B cell (primary cell): ENCODE measurements at regions not wholly inside any gene's neighbourhood (a gene's known extent, or its start where the extent isn't known, plus 50 kb on each side); places are given as distances from the start of the nearest gene placed in this dataset.

Experiments used
- ATAC-seq: fragments of 200-7000 bp; cut with Tn5 transposase; one replicate; pipeline ENCODE4 v1.10.0; 2021; ENCODE audit warnings: low read depth, mild to moderate bottlenecking, moderate number of reproducible peaks, moderate library complexity
- CTCF ChIA-PET: fragments of 350-600 bp; sonication (Branson Sonifier 250); formaldehyde crosslinking; loops from one replicate; lab custom pipeline; 2021; ENCODE audit warnings: antibody characterized with exemption, inconsistent platforms; lab: Charles Lee
- POLR2A ChIA-PET: fragments of 350-600 bp; sonication (Branson Sonifier 250); formaldehyde crosslinking; loops from one replicate; lab custom pipeline; 2021; ENCODE audit warnings: antibody characterized with exemption; lab: Charles Lee
- DNase-seq: peaks from one replicate; pipeline ENCODE4 v3.0.0; 2013
- H2AFZ ChIP-seq: 2 replicates; pipeline ENCODE4 v1.6.1; 2012; ENCODE audit warnings: mild to moderate bottlenecking, low read depth, low read length; ENCODE audit not compliant: insufficient read depth, poor library complexity, severe bottlenecking
- H3K27ac ChIP-seq, 2 donors: 1 replicate in 1 of 2; 2 replicates in 1 of 2; pipeline ENCODE4 v1.5.1; 2012 to 2013; ENCODE audit warnings: low read length in 2 of 2, mild to moderate bottlenecking in 2 of 2, moderate library complexity in 1 of 2
- H3K27me3 ChIP-seq, 4 experiments: fragments of 200-600 bp in 1 of 4; sonication (generic) in 1 of 4; replicated peaks in 1 of 4; 1 replicate in 2 of 4; 2 replicates in 2 of 4; pipeline versions ENCODE4 v1.6.1 to v1.7.0; 2013 to 2016; ENCODE audit warnings: low read length in 3 of 4, mild to moderate bottlenecking in 2 of 4, mixed read lengths in 1 of 4, moderate library complexity in 1 of 4; ENCODE audit not compliant: insufficient read depth in 4 of 4, control insufficient read depth in 3 of 4; ENCODE audit errors: control extremely low read depth in 1 of 4
- H3K36me3 ChIP-seq, 2 experiments: replicated peaks in 1 of 2; 1 replicate in 1 of 2; 2 replicates in 1 of 2; pipeline versions ENCODE4 v1.6.1 to v1.7.1; 2013; ENCODE audit warnings: low read length in 1 of 2; ENCODE audit not compliant: insufficient read depth in 2 of 2, control insufficient read depth in 1 of 2; ENCODE audit errors: control extremely low read depth in 1 of 2, extremely low read depth in 1 of 2
- H3K4me1 ChIP-seq, 2 donors: fragments of 200-600 bp in 1 of 2; sonication (generic) in 1 of 2; 1 replicate in 1 of 2; 2 replicates in 1 of 2; pipeline versions ENCODE4 v1.5.1 to v1.6.1; 2013 to 2017; ENCODE audit warnings: low read length in 2 of 2; ENCODE audit not compliant: control insufficient read depth in 2 of 2, insufficient read depth in 2 of 2
- H3K4me2 ChIP-seq: replicated peaks from 2 replicates; pipeline ENCODE3; 2012; ENCODE audit warnings: mild to moderate bottlenecking, low read depth, low read length; ENCODE audit not compliant: poor library complexity, severe bottlenecking
- H3K4me3 ChIP-seq, 5 experiments: fragments of 200-600 bp in 1 of 5; sonication (generic) in 1 of 5; 1 replicate in 3 of 5; 2 replicates in 2 of 5; pipeline versions ENCODE4 v1.5.1 to v1.7.0; 2011 to 2016; ENCODE audit warnings: low read length in 4 of 5, mild to moderate bottlenecking in 4 of 5, low read depth in 2 of 5, control low read depth in 1 of 5, moderate library complexity in 1 of 5; ENCODE audit not compliant: insufficient read depth in 1 of 5; ENCODE audit errors: control extremely low read depth in 1 of 5, extremely low read depth in 1 of 5
- H3K79me2 ChIP-seq: fragments of 200-600 bp; sonication (generic); one replicate; pipeline ENCODE4 v1.6.0; 2016; ENCODE audit warnings: low read length; ENCODE audit not compliant: control insufficient read depth, insufficient read depth
- H3K9ac ChIP-seq: fragments of 200-600 bp; sonication (generic); 2 replicates; pipeline ENCODE4 v1.6.1; 2017; ENCODE audit warnings: mild to moderate bottlenecking, low read length, moderate library complexity
- H3K9me3 ChIP-seq, 3 donors: one replicate each; pipeline versions ENCODE4 v1.6.1 to v1.7.1; 2013; ENCODE audit warnings: low read length in 2 of 3; ENCODE audit not compliant: control insufficient read depth in 2 of 3, insufficient read depth in 1 of 3; ENCODE audit errors: control extremely low read depth in 1 of 3
- H4K20me1 ChIP-seq: 2 replicates; pipeline ENCODE4 v1.6.0; 2012; ENCODE audit warnings: mild to moderate bottlenecking, low read length; ENCODE audit not compliant: insufficient read depth, control insufficient read depth, poor library complexity, severe bottlenecking
- H3K27ac Mint-ChIP-seq: one replicate; pipeline ENCODE4 v1.8.0; 2021; ENCODE audit warnings: mixed read lengths
- H3K27me3 Mint-ChIP-seq: one replicate; pipeline ENCODE4 v1.8.0; 2021; ENCODE audit warnings: mixed read lengths
- H3K4me1 Mint-ChIP-seq: one replicate; pipeline ENCODE4 v1.8.0; 2021; ENCODE audit warnings: mixed read lengths
- H3K4me3 Mint-ChIP-seq: one replicate; pipeline ENCODE4 v1.8.0; 2021; ENCODE audit warnings: mixed read lengths
- H3K9me3 Mint-ChIP-seq: one replicate; pipeline ENCODE4 v1.8.0; 2022; ENCODE audit warnings: mixed read lengths; ENCODE audit not compliant: insufficient read depth
- CTCF ChIP-seq: fragments of 200-600 bp; IDR thresholded peaks from one replicate; pipeline ENCODE4 v1.8.0; 2022; ENCODE audit warnings: antibody characterized with exemption, mild to moderate bottlenecking
- EZH2 ChIP-seq: IDR thresholded peaks from 2 replicates; pipeline ENCODE4 v1.6.1; 2012; ENCODE audit warnings: borderline replicate concordance, low read depth, mild to moderate bottlenecking, moderate library complexity, low read length; ENCODE audit not compliant: insufficient read depth, poor library complexity, severe bottlenecking
- WGBS: methylation state at CpG from one replicate; pipeline ENCODE4 v1.1.5; 2013; ENCODE audit warnings: missing lambda C conversion rate; ENCODE audit not compliant: insufficient coverage; 5-methylcytosine and 5-hydroxymethylcytosine counted together
- intact Hi-C: fragments of 100-400 bp; cut with micrococcal nuclease; formaldehyde crosslinking; loops from one replicate; pipeline ENCODE4 v1.10.0; 2022

GRCh38 chr4:147020456-147020855 lies 74.8 kb upstream of the TTC29 start:
- Histone ChIP-seq H3K27ac (no peak overlapping the region), H3K4me2 (no peak overlapping the region), H4K20me1 (no peaks in the 10 kb centered on the region), H3K4me3 (no peak overlapping the region), H3K27me3 (no peaks in the 10 kb centered on the region), H3K79me2 (no peaks in the 10 kb centered on the region), H3K9me3 (no peaks in the 10 kb centered on the region), H3K4me1 (no peaks in the 10 kb centered on the region), H3K9ac (no peak overlapping the region), H3K36me3 (no peaks in the 10 kb centered on the region), H2AFZ (no peak overlapping the region)
- ATAC-seq (no peak), DNase-seq (no peak)
- H3K4me3 Mint-ChIP-seq = no peak overlapping the region
- H3K27ac Mint-ChIP-seq = no peak overlapping the region
- TF ChIP-seq EZH2 (no peak), CTCF (no peak)
- no peaks in the 10 kb centered on the region for H3K9me3 Mint-ChIP-seq
- WGBS = 93% methylated on average over 2 of the region's 4 CpGs
- ChIA-PET POLR2A (no interaction called here), CTCF (interaction anchor here (0.8 to 7.6 kb wide), 3 partner anchors 8 to 78 kb away, joined by 3 to 166 read pairs (median 3); no protein-coding TSS in a partner anchor)
- no peaks in the 10 kb centered on the region for H3K4me1 Mint-ChIP-seq
- intact Hi-C loops = no loop called here
- H3K27me3 Mint-ChIP-seq = no peaks in the 10 kb centered on the region

- no peaks in the 10 kb centered on the region for H3K79me2 ChIP-seq
- ChIA-PET POLR2A (no interaction called here), CTCF (interaction anchor here (2.2 kb wide), 1 partner anchor 72 kb away, joined by 16 read pairs; no protein-coding TSS in a partner anchor)
- no peaks in the 10 kb centered on the region for H3K36me3 ChIP-seq
- Mint-ChIP-seq H3K4me1 (no peaks in the 10 kb centered on the region), H3K27ac (no peak overlapping the region), H3K9me3 (no peaks in the 10 kb centered on the region), H3K27me3 (peaks cover 3% of the 10 kb centered on the region), H3K4me3 (no peak overlapping the region)
- no peaks in the 10 kb centered on the region for H3K4me1 ChIP-seq
- no peak overlapping the region for H2AFZ ChIP-seq
- no peak overlapping the region for H3K4me3 ChIP-seq
- H3K27ac ChIP-seq = no peak overlapping the region
- H3K27me3 ChIP-seq = no peaks in the 10 kb centered on the region
- DNase-seq (no peak), ATAC-seq (no peak)
- intact Hi-C loops = no loop called here
- no peak overlapping the region for H3K9ac ChIP-seq
- H4K20me1 ChIP-seq = no peaks in the 10 kb centered on the region
- WGBS = no CpG with 5 or more reads among the region's 2 CpGs
- TF ChIP-seq CTCF = no peak
- no peak for TF ChIP-seq EZH2
- no peak overlapping the region for H3K4me2 ChIP-seq
- H3K9me3 ChIP-seq = no peaks in the 10 kb centered on the region
These were observed 79.4 kb upstream of the TTC29 start for GRCh38 chr4:147025042-147025441.
